ENCODE measurements at regions not wholly inside any gene's neighbourhood (a gene's known extent, or its start where the extent isn't known, plus 50 kb on each side); places are given as distances from the start of the nearest gene placed in this dataset.
"Not testable (repeated sequence)": the region's sequence is repeated elsewhere in the genome, so short reads cannot be mapped to it uniquely, and the experiment has no call there.

DNA sequence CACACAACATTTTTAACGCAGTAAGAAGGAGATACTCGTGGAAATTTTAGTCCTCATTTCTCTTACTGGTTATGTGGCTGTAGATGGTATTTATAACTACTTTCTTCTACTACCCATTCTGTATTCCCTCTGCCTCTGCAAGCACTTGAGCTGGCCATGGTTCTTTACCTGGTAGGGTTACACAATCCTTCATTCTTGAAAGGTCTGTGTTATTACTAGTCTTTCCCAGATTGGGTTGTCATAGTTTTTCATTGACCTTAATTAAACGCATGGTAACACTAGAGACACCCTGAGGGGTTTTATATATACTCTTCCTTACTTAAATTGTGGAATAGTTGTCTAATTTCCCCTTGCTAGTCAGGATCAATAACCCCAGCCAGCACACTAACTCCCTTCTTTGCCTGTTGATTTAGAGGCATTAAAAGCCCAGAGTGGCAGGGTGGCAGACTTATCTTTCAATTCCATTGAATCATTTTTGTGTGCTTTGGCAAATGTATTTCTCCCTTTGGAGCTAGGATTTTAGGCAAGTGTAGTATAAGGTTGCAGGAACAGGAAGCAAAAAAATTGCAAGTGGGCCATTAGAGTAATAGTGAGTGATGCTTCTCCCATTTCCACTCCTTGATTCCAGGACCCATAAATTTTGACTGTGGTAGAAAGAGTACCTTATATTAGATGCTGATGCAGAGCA, 113.6 kb upstream of the EMCN start:
- DNase-seq (ENCODE audit: low read depth): no peak

DNA sequence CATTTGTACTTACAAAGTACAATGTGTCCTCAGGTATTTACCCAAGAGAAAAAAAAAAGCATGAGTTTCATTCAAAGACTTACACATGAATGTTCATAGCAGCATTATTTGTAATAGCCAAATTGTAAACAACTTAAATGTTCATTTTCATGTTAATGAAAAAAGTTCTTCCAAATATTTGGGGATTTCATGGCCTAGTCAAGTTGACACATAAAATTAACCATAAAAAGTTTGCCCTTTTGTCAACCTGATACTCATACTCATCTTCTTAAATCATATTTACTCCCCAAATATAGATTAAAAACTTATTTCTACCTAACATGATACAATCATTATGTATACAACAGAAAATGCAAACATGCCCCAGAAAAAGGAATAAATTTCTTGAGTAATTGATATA, 112.5 kb upstream of the EMCN start:
- DNase-seq (ENCODE audit: low read depth): no peak

DNA sequence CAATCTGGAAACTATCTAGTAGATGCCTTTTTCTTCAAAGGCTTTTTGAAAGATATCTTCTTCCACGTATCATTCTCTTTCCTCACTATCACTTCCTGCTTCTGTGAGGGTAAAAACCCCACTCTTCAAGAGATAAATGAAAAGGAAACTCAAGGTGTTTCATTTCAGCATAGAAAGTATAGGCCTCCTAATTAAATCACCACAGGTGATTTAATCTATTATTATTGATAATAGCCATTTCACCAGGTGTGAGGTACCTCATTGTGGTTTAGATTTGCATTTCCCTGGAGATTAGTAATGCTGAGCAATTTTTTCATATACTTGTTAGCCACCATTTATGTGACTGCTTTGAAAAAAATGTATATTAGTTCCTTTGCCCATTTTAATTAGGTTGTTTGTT, 92.0 kb upstream of the EMCN start:
- DNase-seq (ENCODE audit: low read depth): no peak

DNA sequence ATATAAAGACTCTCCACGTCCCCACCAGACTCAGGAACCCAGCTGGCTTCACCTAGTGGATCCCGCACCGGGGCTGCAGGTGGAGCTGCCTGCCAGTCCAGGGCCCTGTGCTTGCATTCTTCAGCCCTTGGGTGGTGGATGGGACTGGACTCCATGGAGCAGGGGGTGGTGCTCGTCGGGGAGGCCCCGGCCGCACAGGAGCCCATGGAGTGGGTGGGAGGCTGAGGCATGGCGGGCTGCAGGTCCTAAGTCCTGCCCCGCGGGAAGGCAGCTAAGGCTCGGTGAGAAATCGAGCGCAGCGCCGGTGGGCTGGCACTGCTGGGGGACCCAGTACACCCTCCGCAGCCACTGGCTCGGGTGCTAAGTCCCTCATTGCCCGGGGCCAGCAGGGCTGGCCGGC, 90.8 kb upstream of the EMCN start:
- not testable (repeated sequence) for DNase-seq (ENCODE audit: low read depth)

DNA sequence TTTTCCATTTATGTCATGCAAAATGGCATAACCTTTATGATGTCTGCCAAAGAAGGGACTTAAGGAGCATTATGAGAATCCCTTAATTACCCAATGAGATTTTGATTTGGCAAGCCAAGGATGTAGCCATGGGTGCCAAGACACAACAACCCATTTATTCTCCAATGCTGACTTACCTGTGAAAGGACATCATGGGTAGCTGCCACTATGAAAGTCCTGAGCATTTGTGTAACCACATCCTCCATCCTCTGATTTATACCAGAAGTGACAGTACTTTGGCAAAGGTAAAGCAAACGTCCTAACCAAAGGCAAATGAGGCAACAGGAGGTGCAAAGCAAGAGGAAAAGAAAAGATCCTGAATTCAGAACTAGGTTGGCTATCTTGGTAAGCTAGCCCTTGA, 87.3 kb upstream of the EMCN start:
- DNase-seq (ENCODE audit: low read depth): no peak

DNA sequence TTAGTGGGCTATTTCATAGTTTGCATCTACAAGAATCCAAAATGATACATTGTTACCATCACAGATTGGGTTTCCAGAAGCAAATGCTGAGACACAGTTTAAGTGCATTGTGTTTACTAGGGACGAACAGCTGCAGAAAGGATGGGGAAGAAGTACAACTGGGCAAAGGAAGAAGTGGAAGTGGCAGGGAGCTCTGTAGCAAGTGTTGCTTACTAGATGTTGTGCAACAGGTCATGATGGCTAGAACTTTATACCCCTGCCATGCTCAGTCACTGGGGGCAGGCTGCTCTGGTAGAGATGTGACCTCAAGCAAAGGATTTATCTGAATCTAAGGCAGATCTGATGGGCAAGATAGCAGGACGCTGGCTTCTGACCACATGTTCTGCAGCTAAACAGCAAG, 76.1 kb upstream of the EMCN start:
- DNase-seq (ENCODE audit: low read depth): peak; percentile 17

DNA sequence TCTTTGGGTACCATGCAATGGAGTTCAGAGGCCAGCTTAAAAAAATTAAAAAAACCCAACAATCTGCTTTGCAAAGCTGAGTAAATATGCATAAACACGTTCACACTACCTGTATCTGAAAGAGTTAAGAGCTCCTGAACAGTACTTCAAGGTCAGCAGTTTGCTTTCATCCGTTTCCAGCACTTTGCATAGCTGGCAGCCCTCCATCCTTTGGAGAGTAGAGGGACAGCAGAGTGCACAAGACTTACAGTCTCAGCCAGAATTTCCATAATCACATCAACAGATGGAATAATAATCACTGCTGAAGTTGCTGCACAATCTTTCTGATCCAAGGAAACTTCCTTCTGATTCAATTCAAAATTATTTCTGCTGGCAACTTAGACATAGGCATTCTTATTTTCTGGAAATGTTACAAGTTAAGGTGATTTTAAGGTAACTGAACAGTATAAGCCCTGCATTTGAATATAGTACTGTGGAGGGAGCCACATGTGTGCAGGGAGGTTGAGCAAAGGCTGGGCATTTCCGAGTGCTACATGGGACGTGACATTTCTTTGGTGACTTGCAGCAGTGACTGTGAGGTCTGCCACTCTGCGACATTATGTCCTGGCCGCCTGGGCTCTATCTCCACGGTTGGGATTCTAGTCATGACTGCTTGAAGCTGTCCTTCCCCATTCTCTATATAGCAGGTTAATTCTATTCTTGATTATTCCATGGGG, 73.5 kb upstream of the EMCN start:
- DNase-seq (ENCODE audit: low read depth): no peak

DNA sequence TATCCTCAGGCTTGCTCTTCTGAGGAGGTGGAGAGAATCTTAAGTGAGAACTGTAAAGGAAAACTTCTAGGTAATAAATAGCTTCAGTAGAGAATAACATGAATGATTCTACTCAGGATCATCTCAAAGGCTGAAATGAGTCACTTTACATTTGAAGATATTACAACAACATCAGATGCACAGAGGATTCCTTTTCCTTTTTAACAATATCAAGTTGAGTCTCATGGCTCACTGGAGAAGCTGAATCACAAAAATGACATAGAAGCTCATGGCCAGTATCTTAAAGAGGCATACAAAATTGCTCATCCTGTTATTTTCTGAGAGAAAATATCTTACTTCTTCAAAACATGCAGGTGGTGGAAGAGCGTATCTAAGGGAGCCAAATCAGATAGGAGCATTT, 72.5 kb upstream of the EMCN start:
- peak; percentile 14 for DNase-seq (ENCODE audit: low read depth)

DNA sequence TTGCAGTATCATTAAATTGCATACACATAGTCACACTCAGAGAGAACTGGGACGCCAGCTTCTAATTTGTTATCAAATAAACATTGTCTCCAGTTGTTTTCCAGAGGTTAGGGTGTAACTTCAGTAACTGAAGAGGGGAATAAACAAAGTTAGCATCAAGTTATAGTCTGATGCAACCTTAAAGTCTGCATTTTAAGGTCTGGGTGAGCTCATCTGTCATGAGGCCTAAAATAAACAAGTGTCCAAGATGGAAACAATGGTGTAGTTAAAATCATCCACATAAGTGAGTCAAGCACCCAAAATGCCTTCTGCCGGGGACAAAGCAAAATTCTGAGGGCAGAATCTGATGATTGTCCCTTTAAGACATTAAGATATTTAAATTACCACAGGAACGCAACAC, 70.3 kb upstream of the EMCN start:
- DNase-seq (ENCODE audit: low read depth): no peak

DNA sequence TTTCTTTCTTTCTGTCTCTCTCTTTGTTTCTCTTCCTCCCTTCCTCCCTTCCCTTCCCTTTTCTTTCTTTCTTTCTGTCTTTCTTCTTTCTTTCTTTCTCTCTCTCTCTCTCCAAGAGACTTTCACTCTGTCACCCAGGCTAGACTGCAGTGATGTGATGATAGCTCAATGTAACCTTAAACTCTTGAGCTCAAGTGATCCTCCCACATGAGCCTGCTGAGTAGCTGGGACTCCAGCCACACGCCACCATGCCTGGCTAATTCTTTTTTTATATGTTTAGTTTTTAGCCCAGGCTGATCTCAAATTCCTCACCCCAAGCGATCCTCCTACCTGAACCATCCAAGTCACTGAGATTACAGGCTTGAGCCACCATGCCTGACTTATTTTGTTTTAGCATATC, 64.3 kb upstream of the EMCN start:
- DNase-seq (ENCODE audit: low read depth): no peak

DNA sequence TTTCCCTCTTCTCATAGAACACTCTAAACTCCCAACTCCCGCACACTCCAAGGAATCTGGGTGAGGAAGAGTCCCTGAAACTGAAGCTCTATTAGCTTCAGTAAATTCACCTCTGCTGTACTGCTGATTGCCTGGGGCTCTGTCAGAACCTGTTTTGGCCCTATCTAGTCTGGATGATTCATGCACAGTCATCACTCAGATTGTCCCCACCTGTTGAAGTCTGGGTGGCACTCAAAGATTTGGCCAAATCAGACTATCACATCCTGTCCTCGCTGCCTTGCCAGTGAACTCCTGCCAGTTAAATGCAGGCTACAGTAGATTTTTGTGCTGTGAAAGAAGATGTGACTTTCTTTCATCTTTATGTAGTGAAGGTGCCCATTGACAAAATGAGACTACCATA, 63.5 kb upstream of the EMCN start:
- DNase-seq (ENCODE audit: low read depth): no peak

DNA sequence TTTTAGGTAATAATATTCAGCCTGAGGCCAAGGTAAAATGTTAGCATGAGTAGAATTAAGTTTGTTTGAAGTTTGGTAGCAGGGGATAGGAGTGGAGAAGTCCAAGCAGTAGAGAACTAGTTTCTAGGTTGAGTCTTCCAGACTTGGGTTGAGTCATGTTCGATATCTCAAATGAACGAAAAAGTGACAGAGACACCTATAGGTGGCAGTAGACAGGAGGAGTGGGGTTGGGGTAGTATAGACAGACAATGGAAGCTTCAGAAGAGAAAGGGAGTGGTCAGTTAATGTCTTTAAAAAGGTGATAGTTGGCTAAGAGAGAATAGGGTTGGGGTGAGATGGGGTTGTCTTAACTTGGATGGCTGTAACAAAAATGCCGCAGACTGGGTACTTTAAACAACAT, 58.7 kb upstream of the EMCN start:
- DNase-seq (ENCODE audit: low read depth): no peak

DNA sequence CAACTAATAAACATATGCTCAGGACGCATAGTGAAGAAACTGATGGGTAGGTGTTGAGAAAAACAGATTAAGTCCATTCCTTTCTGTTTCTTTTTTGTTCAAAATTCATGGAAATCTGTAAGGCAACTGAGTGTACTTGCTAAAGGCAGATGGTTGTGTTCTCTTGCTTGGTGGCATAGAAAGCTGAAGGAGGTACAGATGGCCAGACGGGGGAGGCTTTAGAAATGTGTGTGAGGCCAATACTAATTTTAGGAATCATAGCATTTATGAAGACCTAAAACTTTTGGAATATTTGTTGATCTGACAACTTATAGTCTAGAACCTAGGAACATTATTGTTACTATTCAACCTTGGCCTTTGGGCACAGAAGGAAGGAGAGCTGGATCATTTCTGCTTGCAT, 56.8 kb upstream of the EMCN start:
- no peak for DNase-seq (ENCODE audit: low read depth)

DNA sequence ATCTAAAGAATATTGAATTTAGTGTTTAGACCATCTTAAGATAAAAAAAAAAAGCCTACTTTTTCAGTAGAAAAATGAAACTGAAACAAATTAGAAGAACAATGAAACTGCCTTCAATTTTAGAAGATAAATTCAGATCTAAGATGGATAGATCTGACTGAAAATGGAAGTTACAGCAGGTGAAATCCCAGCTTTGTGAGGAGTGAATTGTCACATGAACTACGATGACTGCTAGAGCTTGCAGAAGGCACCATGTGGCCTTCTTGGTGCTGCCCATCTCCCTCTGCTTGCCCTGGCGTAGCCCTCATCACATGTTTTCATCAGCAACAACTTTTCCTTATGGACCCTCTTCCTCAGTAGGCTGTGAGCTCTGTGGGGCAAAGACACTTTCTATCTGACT, 51.4 kb upstream of the EMCN start:
- DNase-seq (ENCODE audit: low read depth): no peak

Data from EH (cell line).